HK-2 (cell line): ENCODE measurements at regions not wholly inside any gene's neighbourhood (a gene's known extent, or its start where the extent isn't known, plus 50 kb on each side); places are given as distances from the start of the nearest gene placed in this dataset.
"Not testable (repeated sequence)": the region's sequence is repeated elsewhere in the genome, so short reads cannot be mapped to it uniquely, and the experiment has no call there.

ENCODE experiments used
- DNase-seq: peaks from one replicate; pipeline ENCODE4 v3.0.0-alpha.2; 2018; ENCODE audit not compliant: unreplicated experiment

DNA sequence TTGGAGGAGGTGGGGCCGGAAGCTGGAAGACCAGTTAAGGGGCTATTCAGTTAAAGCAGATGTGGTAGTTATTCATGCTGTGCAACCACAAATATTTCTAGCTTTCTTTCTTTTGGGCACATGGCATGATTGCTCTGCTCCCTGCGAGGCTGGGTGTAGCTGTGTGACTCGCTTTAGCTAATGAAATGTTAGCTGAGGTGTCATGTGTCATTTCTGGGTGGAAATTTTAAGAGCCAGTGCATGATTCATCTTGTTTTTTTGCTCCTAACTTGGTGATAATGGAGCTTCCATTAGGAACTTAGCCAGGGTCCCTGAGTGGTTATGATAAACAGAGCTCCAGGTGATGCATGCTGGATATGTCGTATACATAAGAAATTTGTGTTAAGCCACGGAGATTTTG is 300.6 kb downstream of the SATB1 start:
- DNase-seq = peak; percentile 20

- DNase-seq = no peak
Measured at GRCh38 chr3:18122264-18122663, 302.9 kb downstream of the SATB1 start.

DNA sequence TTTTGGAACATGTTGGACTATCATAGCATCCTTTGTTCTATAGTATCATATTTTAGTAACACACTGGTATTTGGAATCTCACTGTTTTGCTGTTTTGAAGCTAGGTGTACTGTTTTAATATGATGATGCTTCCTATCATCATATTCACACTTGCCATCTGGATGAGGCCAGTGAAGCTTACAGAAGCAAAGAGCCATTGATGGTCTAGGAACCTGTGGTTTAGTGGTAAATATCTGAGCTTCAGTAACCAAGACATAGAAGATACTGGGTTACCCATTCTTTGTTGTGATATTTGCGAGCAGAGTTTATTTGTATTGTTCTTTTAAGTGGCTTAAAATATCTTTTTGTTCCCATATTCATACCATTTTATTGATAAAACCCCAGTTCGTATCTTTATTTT is 304.1 kb downstream of the SATB1 start:
- no peak for DNase-seq

GRCh38 chr3:18119866-18120265 is 305.3 kb downstream of the SATB1 start:
- DNase-seq = no peak

DNA sequence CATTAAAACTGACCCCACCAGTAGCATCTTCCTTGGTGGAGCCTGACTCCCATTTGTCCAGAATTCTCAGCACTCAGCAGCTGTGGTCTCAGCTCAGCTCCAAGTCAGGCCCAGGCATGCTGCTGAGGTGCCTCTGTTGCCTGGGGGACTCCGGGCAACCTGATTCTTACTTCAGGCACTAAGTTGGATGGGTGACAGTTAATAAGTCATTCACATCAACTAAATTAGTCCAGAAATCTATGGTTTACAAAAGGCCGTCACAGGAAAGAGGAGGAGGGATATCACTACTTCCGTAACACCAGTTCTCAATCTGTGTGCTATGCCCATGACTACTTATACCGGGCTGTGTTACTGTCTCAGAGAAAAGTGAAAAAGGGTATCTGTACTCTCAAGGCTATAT is 310.2 kb downstream of the SATB1 start:
- no peak for DNase-seq

DNA sequence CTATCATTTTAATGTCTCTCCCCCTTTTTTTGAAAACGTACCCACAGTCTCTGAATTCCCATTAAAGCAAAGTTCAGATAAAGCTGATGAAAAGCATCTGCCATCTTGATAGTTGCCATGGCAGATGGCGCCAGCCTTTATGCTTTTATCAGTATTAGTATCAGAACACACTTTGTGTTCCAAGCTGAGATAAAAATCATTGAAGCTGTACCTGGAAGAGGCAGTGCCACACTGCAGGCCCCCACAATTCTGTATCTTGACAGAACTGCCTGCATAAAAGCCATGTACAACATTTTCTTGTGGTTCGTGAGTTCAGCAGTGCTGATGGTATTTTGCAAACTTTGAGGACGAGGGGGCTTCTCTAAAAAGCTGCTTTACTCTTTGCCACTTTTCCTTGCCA is 311.7 kb downstream of the SATB1 start:
- no peak for DNase-seq

DNA sequence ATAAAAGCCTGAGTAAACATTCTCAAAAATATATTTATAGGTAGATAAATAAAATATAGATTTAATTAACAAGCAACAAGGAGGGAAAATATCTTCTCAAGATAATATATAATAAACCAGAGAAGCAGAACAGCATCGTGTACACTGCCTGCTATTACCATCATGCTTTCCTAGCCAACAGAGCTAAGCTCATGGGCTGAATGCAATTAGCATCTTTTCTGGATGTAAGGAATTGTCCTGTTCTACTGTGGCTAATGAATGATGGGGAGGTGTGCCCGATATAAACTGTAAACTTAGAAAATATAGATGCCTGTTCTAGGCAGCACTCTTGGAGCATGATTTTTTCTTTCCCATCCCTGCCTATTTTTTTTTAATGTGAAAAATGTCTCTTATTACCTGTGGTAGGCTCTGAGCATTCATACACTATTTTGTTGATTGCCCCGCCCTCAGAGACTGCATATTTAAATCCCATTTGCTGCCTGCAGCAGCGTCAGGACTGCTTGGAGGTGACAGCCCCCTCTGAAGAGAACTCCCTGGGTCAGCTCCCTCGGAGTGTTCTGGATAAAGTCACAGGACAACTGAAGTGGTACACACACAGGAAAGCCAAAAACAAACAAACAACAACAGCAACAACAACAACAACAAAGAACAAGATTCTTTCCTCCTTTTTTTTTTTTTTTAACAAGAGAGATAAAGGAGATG is 312.3 kb downstream of the SATB1 start:
- no peak for DNase-seq

- DNase-seq = no peak
Measured at GRCh38 chr3:18111796-18112232, 313.3 kb downstream of the SATB1 start.

- no peak for DNase-seq
Measured at GRCh38 chr3:18103591-18103990, 321.5 kb downstream of the SATB1 start.

DNA sequence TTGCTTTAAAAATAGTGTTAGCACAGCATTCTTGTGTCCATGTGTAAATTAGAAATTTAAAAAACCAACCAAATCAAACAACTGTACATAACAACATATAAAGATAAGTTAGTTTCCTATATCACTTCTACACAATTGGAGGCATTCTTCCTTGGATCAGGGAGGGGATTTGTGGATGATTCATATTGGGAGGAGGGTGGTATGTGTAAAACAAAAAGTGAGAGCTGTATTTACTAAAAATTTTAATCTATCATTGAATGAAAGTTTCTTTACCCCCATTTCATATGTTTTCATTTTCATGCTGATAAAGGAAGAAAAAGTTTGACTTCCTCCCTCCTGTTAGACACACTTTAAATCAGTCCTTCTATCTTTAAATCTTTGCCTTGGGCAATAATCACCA is 325.0 kb downstream of the SATB1 start:
- no peak for DNase-seq

- DNase-seq = no peak
Measured at GRCh38 chr3:18099611-18100010, 325.5 kb downstream of the SATB1 start.

DNA sequence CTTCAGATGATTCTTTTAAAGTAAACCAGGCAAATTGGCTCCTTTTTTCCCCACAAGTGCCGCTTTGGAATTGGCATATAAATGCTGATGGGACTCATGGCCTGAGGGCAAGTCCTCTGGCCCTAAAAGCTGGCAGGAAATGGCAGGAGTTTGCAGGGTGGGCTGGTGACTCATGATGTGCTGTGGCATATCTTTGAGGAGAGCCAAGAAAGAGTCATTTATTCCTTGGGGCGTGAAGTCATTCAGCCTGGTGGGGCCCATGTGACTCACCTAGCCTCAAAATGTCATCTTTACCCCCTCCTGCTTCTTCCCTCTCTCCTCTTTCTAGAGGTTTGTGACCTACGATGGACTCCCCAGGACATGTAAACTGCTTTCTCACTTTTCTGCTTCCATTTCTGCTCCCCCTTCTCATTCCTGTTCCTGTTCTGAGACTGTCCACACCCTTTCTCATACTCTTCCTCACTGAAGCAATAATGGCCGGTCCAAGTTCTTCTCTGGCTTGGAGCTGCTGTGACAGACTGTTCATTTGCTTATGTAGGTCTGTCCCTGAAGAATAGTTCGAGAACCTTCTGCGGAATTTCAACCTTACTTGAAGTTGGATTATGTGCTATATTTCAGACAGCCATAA is 326.1 kb downstream of the SATB1 start:
- DNase-seq = peak; percentile 64

DNA sequence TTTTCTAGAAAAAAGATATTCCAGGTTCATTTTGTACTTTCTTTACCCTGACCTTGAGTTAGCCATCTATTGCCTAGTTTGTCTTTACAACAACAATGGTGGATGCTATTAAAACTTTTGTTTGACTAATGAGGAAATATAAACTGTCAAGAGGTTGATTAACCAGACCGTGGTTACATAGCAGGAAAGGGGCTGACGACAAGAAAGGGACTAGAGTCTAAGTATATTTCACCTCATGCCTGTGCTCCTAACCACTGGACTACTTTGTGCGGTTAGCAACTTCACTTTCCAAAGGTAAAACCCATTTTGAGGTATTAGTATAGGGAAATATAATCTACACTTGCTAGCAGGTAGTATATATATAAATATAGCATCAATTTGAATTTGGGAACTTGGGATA is 327.1 kb downstream of the SATB1 start:
- no peak for DNase-seq

DNA sequence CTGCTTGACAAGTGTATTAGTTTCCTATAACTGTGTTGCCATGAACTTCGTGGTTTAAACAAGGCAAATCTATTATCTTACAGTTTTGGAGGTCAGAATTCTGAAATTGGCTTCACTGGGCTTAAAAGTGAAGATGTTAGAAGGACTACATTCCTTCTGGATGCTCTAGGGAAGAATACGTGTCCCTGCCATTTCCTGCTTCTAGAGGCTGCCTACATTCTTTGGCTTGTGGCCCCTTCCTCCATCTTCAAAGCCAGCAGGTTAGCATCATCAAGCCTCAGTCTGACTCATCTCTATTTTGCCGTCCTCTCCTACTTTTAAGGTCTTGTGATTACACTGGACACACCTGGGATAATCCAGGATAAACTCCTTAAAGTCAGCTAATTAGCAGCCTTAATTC is 327.7 kb downstream of the SATB1 start:
- no peak for DNase-seq

DNA sequence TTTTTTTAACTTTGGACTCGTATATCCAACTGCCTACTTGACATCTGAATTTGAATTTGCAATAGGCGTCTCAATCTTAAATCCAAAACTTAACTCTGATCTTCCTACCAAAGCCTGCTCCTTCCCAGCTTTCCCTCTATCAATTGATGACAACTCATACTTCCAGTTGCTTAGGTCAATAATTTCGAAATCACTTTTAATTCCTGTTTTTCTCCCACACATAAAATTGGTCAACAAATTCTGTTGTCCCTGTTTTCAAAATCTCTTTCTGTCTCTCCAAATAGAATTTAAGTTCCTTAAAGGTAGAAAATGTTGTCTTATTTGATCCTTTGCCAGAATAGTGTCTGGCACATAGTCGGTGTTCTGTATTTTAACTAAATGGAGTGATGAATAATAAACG is 332.4 kb downstream of the SATB1 start:
- DNase-seq = no peak

DNA sequence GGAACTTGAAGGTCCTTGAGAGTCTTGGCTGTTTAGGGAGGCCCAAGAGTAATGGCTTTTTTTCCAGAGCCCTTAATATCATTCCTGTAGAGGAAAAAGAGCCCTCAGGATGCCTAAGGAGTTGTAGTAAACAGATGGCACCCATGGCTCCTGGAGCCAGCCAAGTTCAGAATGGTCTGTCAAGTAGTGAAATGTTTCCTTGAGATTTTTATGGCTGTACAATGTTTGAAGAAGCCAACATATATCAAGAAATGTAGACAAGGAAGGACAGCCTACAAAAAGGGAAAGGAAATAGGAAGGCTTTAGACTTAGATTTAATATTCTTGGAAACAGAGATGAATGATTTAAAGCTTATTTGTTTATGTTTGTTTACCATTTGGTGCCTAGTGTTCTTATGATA is 334.8 kb downstream of the SATB1 start:
- no peak for DNase-seq

DNA sequence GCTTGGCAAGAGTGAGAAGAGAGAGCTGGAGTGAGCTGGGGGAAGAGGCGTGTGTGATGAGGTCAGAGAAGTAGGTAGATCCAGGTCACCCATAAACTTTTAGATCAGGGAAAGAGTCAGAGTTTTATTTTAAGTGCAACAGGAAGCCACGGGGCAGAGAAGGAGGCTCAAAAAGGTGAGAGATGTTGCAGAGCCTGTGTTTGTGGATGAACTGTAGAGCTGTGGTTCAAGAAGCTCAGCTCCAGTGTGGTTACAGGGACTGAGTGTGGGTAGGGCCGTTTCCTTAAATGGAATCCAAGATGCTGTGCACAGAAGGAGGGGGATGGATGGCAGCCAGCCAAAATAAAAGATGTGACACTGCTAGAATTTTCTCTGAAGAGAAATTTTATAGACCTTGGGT is 337.2 kb downstream of the SATB1 start:
- no peak for DNase-seq

DNA sequence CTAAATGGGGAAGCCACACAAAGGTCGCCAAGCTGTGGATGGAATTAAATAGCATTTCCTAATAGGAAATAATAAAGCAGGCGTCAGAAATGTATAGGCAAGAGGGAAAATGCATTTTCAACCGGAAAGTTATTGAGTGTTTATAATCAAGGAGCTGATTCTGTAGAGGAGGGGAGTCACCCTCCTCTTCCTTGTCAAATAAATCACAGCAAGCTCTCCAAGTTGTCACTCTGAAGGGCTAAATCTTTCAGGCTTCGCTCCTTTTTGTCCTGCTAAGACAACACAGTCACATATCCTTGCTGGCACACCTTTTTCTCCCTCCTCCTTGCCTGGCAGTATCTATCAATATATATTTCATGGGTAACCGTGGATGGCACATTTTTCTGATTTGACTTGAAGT is 338.4 kb downstream of the SATB1 start:
- DNase-seq = no peak

DNA sequence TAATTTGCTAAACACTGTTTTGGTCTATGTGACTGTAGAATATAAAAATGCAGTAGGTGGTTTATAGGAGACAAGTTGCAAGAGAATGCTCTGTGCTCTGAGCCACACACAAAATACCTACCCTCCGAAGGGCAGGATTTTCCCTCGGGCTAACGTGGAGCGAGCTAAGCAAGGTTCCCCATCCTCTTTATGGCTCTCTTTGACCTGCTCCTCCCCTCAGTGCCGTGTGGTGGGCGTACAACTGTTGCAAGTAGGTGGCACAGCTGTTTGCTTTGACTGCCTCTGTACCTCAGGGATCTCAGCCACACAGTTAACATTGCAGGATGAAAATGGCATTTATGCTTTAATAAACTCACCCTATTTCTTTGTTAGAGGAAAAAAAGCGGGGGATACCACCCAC is 339.1 kb downstream of the SATB1 start:
- DNase-seq = no peak

DNA sequence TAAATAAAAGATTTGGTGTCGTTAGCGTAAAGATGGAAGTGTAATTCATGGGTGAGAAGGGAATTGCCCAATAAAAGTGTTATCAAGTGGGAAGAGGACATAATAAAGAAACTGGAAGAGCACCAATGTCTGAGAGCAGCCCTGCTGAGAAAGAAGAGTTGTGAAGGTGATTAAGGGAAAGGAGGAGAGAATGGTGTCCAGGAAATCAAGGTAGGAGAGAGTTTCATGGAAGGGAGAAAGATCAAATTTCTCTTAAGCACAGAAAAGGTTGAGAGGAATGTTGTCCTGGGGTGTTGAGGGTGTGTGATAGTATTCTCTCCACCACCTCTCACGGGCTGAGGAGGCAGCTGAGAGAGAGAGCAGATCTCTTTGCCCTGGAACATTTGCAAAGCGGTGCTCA is 339.7 kb downstream of the SATB1 start:
- DNase-seq = no peak

GRCh38 chr3:18083273-18083590 is 340.8 kb upstream of the TBC1D5 start:
- DNase-seq = not testable (repeated sequence)

- no peak for DNase-seq
Measured at GRCh38 chr3:18082551-18083272, 340.3 kb upstream of the TBC1D5 start.

DNA sequence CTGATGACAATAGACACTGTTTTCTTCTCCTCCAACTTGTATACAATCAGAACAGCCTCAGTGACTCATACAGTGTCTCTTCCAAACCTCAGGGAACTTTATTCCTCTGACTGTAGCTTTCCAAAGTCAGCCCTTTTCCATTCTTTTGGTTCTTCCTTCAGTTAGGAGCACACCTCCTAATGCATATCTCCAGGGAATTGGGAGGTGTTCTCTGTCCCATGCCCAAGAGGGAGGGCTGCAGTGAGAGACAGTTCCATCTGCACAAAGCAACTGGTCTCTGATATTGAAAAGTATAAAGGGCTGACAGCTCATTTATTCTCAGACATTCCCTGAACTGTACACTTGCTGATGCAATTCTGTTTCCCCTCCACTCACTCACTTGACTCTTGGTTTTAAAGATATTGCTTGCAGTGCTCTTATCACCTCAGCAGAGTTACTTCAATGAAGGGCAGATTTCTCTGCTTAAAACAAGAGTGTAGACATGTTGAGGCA is 337.8 kb upstream of the TBC1D5 start:
- DNase-seq = no peak
